HCT116 (cell line): ENCODE measurements at regions not wholly inside any gene's neighbourhood (a gene's known extent, or its start where the extent isn't known, plus 50 kb on each side); places are given as distances from the start of the nearest gene placed in this dataset.

Source experiments
- ATAC-seq: fragments of 200-7000 bp; cut with Tn5 transposase; 2 replicates; pipeline ENCODE4 v1.9.1; 2020; ENCODE audit warnings: mild to moderate bottlenecking, moderate library complexity
- BruUV-seq: library from RNA; stranded (reverse); fragments of 400-500 nt; replicated peaks from 2 replicates; lab custom pipeline; 2021; lab: Mats Ljungman, UMichigan
- CTCF ChIA-PET: fragments of 300-600 bp; sonication (Branson Sonifier 250); formaldehyde crosslinking; loops from one replicate; lab custom pipeline; 2021; ENCODE audit warnings: antibody characterized with exemption; lab: Charles Lee
- POLR2A ChIA-PET: fragments of 300-600, 350-600 bp; sonication (Branson Sonifier 250); formaldehyde crosslinking; loops from one replicate; lab custom pipeline; 2021; ENCODE audit warnings: antibody characterized with exemption; lab: Charles Lee
- RAD21 ChIA-PET, 2 experiments: fragments of 300-600 bp; sonication (Branson Sonifier 250); formaldehyde crosslinking; loops; one replicate each; lab custom pipeline; 2023; ENCODE audit warnings: low total read pairs in 2 of 2; ENCODE audit not compliant: uncharacterized antibody in 2 of 2, unreplicated experiment in 2 of 2, low non-redundant PET in 1 of 2; lab: Charles Lee
- DNase-seq: peaks from one replicate; pipeline ENCODE4 v3.0.0-alpha.2; 2010; ENCODE audit warnings: low read depth, low spot score
- H2AFZ ChIP-seq: fragments of 200-600 bp; shearing (Covaris generic), sonication (generic); 2 replicates; pipeline ENCODE4 v1.6.1; 2017; ENCODE audit warnings: low read depth, mixed run types, mixed read lengths, antibody characterized with exemption, low read length; ENCODE audit not compliant: poor library complexity, severe bottlenecking
- H3K27ac ChIP-seq: 2 replicates; pipeline ENCODE4 v1.5.1; 2012; ENCODE audit warnings: low read depth, low read length
- H3K27me3 ChIP-seq: fragments of 200-600 bp; sonication (generic); 2 replicates; pipeline ENCODE4 v1.6.1; 2016; ENCODE audit warnings: mixed run types, low read length, mixed read lengths; ENCODE audit not compliant: insufficient read depth
- H3K36me3 ChIP-seq, 2 experiments: fragments of 200-500 bp in 1 of 2; fragments of 200-600 bp in 1 of 2; sonication (Bioruptor generic) in 1 of 2; sonication (generic) in 1 of 2; 2 replicates each; pipeline versions ENCODE4 v1.5.1 to v1.6.1; 2014 to 2016; ENCODE audit warnings: low read length in 2 of 2, inconsistent platforms in 1 of 2, mixed read lengths in 1 of 2, mixed run types in 1 of 2; ENCODE audit not compliant: insufficient read depth in 2 of 2, control insufficient read depth in 1 of 2
- H3K4me1 ChIP-seq, 2 experiments: fragments of 200-600 bp in 1 of 2; sonication (generic) in 1 of 2; 2 replicates each; pipeline versions ENCODE4 v1.5.1 to v1.6.1; 2012 to 2017; ENCODE audit warnings: low read length in 2 of 2, inconsistent platforms in 1 of 2, mild to moderate bottlenecking in 1 of 2, mixed read lengths in 1 of 2, mixed run types in 1 of 2, moderate library complexity in 1 of 2; ENCODE audit not compliant: insufficient read depth in 2 of 2, control insufficient read depth in 1 of 2
- H3K4me2 ChIP-seq: fragments of 200-600 bp; sonication (generic); 2 replicates; pipeline ENCODE4 v1.6.1; 2017; ENCODE audit warnings: mixed run types, low read length, mixed read lengths
- H3K4me3 ChIP-seq, 2 experiments: fragments of 200-600 bp in 1 of 2; sonication (generic) in 1 of 2; replicated peaks in 1 of 2; 2 replicates each; pipeline ENCODE4 v1.5.1; 2011 to 2016; ENCODE audit warnings: low read length in 2 of 2, control low read depth in 1 of 2, low read depth in 1 of 2, mild to moderate bottlenecking in 1 of 2, mixed read lengths in 1 of 2, mixed run types in 1 of 2
- H3K79me2 ChIP-seq: fragments of 200-600 bp; sonication (generic); 2 replicates; pipeline ENCODE4 v1.6.1; 2017; ENCODE audit warnings: mild to moderate bottlenecking, mixed run types, low read length, moderate library complexity, mixed read lengths; ENCODE audit not compliant: insufficient read depth
- H3K9ac ChIP-seq: fragments of 200-600 bp; sonication (generic); 2 replicates; pipeline ENCODE4 v1.6.1; 2016; ENCODE audit warnings: low read length, mixed read lengths
- H3K9me2 ChIP-seq: fragments of 200-600 bp; sonication (generic), shearing (Covaris generic); 2 replicates; pipeline ENCODE4 v1.6.1; 2017; ENCODE audit warnings: mixed run types, mild to moderate bottlenecking, moderate library complexity; ENCODE audit not compliant: insufficient read depth
- H3K9me3 ChIP-seq, 2 experiments: fragments of 200-500 bp in 1 of 2; fragments of 200-600 bp in 1 of 2; sonication (Bioruptor generic) in 1 of 2; sonication (generic) in 1 of 2; 2 replicates each; pipeline ENCODE4 v1.6.1; 2014 to 2017; ENCODE audit warnings: low read length in 2 of 2, mixed read lengths in 2 of 2, inconsistent platforms in 1 of 2, low read depth in 1 of 2, mild to moderate bottlenecking in 1 of 2, mixed run types in 1 of 2, moderate library complexity in 1 of 2; ENCODE audit not compliant: control insufficient read depth in 1 of 2, insufficient read depth in 1 of 2
- H4K20me1 ChIP-seq: fragments of 200-600 bp; sonication (generic), shearing (Covaris generic); 2 replicates; pipeline ENCODE4 v1.6.1; 2017; ENCODE audit warnings: mixed run types, mild to moderate bottlenecking, moderate library complexity; ENCODE audit not compliant: insufficient read depth
- CBX3 ChIP-seq: IDR thresholded peaks from 2 replicates; pipeline ENCODE4 v1.6.1; 2012; ENCODE audit warnings: low read depth
- CEBPB ChIP-seq: IDR thresholded peaks from 2 replicates; pipeline ENCODE4 v1.6.1; 2012; ENCODE audit warnings: low read depth
- EGR1 ChIP-seq: IDR thresholded peaks from 2 replicates; pipeline ENCODE4 v1.6.1; 2012; ENCODE audit warnings: low read depth
- ELF1 ChIP-seq: IDR thresholded peaks from 2 replicates; pipeline ENCODE4 v1.6.1; 2012; ENCODE audit warnings: low read depth, borderline replicate concordance
- EZH2 ChIP-seq: fragments of 200-600 bp; sonication (generic); IDR thresholded peaks from 2 replicates; pipeline ENCODE4 v1.6.1; 2017; ENCODE audit warnings: antibody characterized with exemption, mixed run types
- EZH2phosphoT487 ChIP-seq: fragments of 200-600 bp; IDR thresholded peaks from 2 replicates; pipeline ENCODE4 v1.6.1; 2018; ENCODE audit warnings: antibody characterized with exemption, borderline replicate concordance
- POLR2AphosphoS5 ChIP-seq: IDR thresholded peaks from 2 replicates; pipeline ENCODE4 v1.6.1; 2011; ENCODE audit warnings: mild to moderate bottlenecking, low read depth, low read length, moderate library complexity
- RAD21 ChIP-seq: IDR thresholded peaks from 2 replicates; pipeline ENCODE4 v1.6.1; 2012; ENCODE audit warnings: low read depth, mild to moderate bottlenecking
- SIN3A ChIP-seq: IDR thresholded peaks from 2 replicates; pipeline ENCODE4 v1.6.1; 2012; ENCODE audit warnings: low read depth
- SP1 ChIP-seq: IDR thresholded peaks from 2 replicates; pipeline ENCODE4 v1.6.1; 2012; ENCODE audit warnings: low read depth
- SRF ChIP-seq: IDR thresholded peaks from 2 replicates; pipeline ENCODE4 v1.6.1; 2012; ENCODE audit warnings: low read depth
- TCF7L2 ChIP-seq: IDR thresholded peaks from 2 replicates; pipeline ENCODE4 v1.7.0; 2011; ENCODE audit warnings: borderline replicate concordance, inconsistent platforms; ENCODE audit not compliant: insufficient read depth, insufficient read length; ENCODE audit errors: extremely low read depth
- intact Hi-C: fragments of 100-400 bp; cut with micrococcal nuclease; formaldehyde crosslinking; loops from 2 replicates; pipeline ENCODE4 v1.10.0; 2022
- TF ChIP-seq, protein P1 (sequence below), 3 experiments: fragments of 200-600 bp in 1 of 3; sonication (generic) in 1 of 3; IDR thresholded peaks in 2 of 3; conservative IDR thresholded peaks in 1 of 3; 2 replicates each; pipeline ENCODE4 v1.5.1; 2012 to 2017; ENCODE audit warnings: low read depth in 2 of 3, low read length in 2 of 3, antibody characterized with exemption in 1 of 3, borderline replicate concordance in 1 of 3, control low read depth in 1 of 3, mild to moderate bottlenecking in 1 of 3, mixed read lengths in 1 of 3, mixed run types in 1 of 3, moderate library complexity in 1 of 3; ENCODE audit not compliant: insufficient read depth in 1 of 3
- TF ChIP-seq, protein P2 (sequence below): IDR thresholded peaks from 2 replicates; pipeline ENCODE4 v1.6.1; 2011; ENCODE audit warnings: mild to moderate bottlenecking, low read length, moderate library complexity; ENCODE audit not compliant: insufficient replicate concordance; ENCODE audit errors: extremely low read depth
- TF ChIP-seq, protein P3 (sequence below): IDR thresholded peaks from 2 replicates; pipeline ENCODE4 v1.6.1; 2012; ENCODE audit warnings: low read depth

DNA sequence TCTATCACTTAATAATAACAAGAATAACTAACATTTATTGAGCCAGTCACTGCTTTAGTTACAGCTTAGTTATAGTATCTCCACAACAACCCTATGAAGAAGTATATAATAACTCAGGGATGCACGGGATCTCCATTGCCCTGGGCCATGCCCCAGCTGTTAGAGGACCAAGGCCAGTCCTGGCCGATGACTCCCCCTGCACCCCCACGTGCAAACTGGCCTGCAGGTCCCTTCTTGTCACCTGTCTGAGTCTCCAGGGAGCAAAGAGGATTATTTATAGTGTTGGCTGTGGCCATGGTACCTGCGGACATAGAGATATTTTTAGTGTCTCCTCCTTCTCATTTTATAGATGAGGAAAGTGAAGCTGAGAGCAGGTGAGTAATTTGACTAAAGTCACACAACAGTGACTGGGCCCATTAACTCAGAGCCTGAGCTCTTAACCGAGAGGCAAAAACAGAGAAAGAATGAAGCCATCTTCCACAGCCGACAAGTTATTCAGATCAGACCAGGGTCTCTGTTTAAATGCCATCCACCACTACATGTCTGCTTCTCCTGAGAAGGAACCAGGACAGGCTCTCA lies 94.4 kb downstream of the TMEM215 start:
- Histone ChIP-seq H3K27me3 (no peaks in the 10 kb centered on the region), H3K9me3 (no peaks in the 10 kb centered on the region), H3K36me3 (no peaks in the 10 kb centered on the region), H3K79me2 (no peaks in the 10 kb centered on the region), H4K20me1 (no peaks in the 10 kb centered on the region), H3K9me2 (no peaks in the 10 kb centered on the region), H2AFZ (no peak overlapping the region), H3K9ac (no peak overlapping the region), H3K4me1 (no peaks in the 10 kb centered on the region), H3K4me2 (no peak overlapping the region), H3K27ac (no peak overlapping the region), H3K4me3 (no peak overlapping the region)
- TF ChIP-seq CEBPB = no peak
- no peak for TF ChIP-seq EZH2
- no peak for TF ChIP-seq SIN3A
- no peak for TF ChIP-seq RAD21
- TF ChIP-seq CBX3 = no peak
- TF ChIP-seq, protein P1, sequence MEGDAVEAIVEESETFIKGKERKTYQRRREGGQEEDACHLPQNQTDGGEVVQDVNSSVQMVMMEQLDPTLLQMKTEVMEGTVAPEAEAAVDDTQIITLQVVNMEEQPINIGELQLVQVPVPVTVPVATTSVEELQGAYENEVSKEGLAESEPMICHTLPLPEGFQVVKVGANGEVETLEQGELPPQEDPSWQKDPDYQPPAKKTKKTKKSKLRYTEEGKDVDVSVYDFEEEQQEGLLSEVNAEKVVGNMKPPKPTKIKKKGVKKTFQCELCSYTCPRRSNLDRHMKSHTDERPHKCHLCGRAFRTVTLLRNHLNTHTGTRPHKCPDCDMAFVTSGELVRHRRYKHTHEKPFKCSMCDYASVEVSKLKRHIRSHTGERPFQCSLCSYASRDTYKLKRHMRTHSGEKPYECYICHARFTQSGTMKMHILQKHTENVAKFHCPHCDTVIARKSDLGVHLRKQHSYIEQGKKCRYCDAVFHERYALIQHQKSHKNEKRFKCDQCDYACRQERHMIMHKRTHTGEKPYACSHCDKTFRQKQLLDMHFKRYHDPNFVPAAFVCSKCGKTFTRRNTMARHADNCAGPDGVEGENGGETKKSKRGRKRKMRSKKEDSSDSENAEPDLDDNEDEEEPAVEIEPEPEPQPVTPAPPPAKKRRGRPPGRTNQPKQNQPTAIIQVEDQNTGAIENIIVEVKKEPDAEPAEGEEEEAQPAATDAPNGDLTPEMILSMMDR (IDR thresholded peaks at IDR 0.05 in 2 of 3, conservative IDR thresholded peaks at IDR 0.05 in 1 of 3; ENCODE audit: borderline replicate concordance in 1 of 3, insufficient read depth in 1 of 3, low read depth in 2 of 3, low read length in 2 of 3) = no peak
- TF ChIP-seq SP1 = no peak
- TF ChIP-seq EZH2phosphoT487 = no peak
- TF ChIP-seq POLR2AphosphoS5 = no peak
- TF ChIP-seq SRF = no peak
- TF ChIP-seq, protein P2, sequence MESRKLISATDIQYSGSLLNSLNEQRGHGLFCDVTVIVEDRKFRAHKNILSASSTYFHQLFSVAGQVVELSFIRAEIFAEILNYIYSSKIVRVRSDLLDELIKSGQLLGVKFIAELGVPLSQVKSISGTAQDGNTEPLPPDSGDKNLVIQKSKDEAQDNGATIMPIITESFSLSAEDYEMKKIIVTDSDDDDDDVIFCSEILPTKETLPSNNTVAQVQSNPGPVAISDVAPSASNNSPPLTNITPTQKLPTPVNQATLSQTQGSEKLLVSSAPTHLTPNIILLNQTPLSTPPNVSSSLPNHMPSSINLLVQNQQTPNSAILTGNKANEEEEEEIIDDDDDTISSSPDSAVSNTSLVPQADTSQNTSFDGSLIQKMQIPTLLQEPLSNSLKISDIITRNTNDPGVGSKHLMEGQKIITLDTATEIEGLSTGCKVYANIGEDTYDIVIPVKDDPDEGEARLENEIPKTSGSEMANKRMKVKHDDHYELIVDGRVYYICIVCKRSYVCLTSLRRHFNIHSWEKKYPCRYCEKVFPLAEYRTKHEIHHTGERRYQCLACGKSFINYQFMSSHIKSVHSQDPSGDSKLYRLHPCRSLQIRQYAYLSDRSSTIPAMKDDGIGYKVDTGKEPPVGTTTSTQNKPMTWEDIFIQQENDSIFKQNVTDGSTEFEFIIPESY = no peak
- TF ChIP-seq, protein P3, sequence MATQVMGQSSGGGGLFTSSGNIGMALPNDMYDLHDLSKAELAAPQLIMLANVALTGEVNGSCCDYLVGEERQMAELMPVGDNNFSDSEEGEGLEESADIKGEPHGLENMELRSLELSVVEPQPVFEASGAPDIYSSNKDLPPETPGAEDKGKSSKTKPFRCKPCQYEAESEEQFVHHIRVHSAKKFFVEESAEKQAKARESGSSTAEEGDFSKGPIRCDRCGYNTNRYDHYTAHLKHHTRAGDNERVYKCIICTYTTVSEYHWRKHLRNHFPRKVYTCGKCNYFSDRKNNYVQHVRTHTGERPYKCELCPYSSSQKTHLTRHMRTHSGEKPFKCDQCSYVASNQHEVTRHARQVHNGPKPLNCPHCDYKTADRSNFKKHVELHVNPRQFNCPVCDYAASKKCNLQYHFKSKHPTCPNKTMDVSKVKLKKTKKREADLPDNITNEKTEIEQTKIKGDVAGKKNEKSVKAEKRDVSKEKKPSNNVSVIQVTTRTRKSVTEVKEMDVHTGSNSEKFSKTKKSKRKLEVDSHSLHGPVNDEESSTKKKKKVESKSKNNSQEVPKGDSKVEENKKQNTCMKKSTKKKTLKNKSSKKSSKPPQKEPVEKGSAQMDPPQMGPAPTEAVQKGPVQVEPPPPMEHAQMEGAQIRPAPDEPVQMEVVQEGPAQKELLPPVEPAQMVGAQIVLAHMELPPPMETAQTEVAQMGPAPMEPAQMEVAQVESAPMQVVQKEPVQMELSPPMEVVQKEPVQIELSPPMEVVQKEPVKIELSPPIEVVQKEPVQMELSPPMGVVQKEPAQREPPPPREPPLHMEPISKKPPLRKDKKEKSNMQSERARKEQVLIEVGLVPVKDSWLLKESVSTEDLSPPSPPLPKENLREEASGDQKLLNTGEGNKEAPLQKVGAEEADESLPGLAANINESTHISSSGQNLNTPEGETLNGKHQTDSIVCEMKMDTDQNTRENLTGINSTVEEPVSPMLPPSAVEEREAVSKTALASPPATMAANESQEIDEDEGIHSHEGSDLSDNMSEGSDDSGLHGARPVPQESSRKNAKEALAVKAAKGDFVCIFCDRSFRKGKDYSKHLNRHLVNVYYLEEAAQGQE = no peak
- no peak for TF ChIP-seq ELF1
- TF ChIP-seq EGR1 = no peak
- TF ChIP-seq TCF7L2 = no peak
- DNase-seq (no peak), ATAC-seq (no peak)
- CTCF ChIA-PET = no interaction called here
- RAD21 ChIA-PET = no interaction called here
- intact Hi-C loops = no loop called here
- no TSS peak for BruUV-seq
- POLR2A ChIA-PET = no interaction called here
